DND-41 (cell line): ENCODE measurements at regions not wholly inside any gene's neighbourhood (a gene's known extent, or its start where the extent isn't known, plus 50 kb on each side); places are given as distances from the start of the nearest gene placed in this dataset.

Experiments
- ATAC-seq: fragments of 200-7000 bp; cut with Tn5 transposase; 3 replicates; pipeline ENCODE4 v1.9.1; 2021; ENCODE audit warnings: low read depth; ENCODE audit not compliant: insufficient read depth
- DNase-seq: peaks from one replicate; pipeline ENCODE4 v3.0.0-alpha.2; 2020
- H2AFZ ChIP-seq: 2 replicates; pipeline ENCODE4 v1.6.0; 2012; ENCODE audit warnings: low read depth, low read length
- H3K27ac ChIP-seq: 2 replicates; pipeline ENCODE4 v1.5.1; 2012; ENCODE audit warnings: low read length, inconsistent platforms
- H3K27me3 ChIP-seq: fragments of 200-600 bp; sonication (generic); 2 replicates; pipeline ENCODE4 v1.6.0; 2012; ENCODE audit warnings: low read length, mild to moderate bottlenecking, inconsistent platforms; ENCODE audit not compliant: insufficient read depth, poor library complexity
- H3K36me3 ChIP-seq: 2 replicates; pipeline ENCODE4 v1.5.1; 2012; ENCODE audit warnings: low read length, inconsistent platforms; ENCODE audit not compliant: insufficient read depth
- H3K4me1 ChIP-seq: 2 replicates; pipeline ENCODE4 v1.5.1; 2012; ENCODE audit warnings: mild to moderate bottlenecking, low read length; ENCODE audit not compliant: insufficient read depth
- H3K4me2 ChIP-seq: 2 replicates; pipeline ENCODE4 v1.6.0; 2012; ENCODE audit warnings: mild to moderate bottlenecking, moderate library complexity, low read length, inconsistent platforms; ENCODE audit not compliant: insufficient read depth
- H3K4me3 ChIP-seq, 2 experiments: fragments of 200-600 bp in 1 of 2; shearing (Covaris generic) in 1 of 2; 2 replicates each; pipeline ENCODE4 v1.5.1; 2012 to 2016; ENCODE audit warnings: inconsistent platforms in 2 of 2, low read length in 2 of 2, mild to moderate bottlenecking in 2 of 2, low read depth in 1 of 2, moderate library complexity in 1 of 2
- H3K79me2 ChIP-seq: 2 replicates; pipeline ENCODE4 v1.6.0; 2012; ENCODE audit warnings: low read length, inconsistent platforms; ENCODE audit not compliant: insufficient read depth
- H3K9ac ChIP-seq: 2 replicates; pipeline ENCODE4 v1.6.0; 2012; ENCODE audit warnings: low read depth, mild to moderate bottlenecking, inconsistent platforms, low read length, moderate library complexity
- H3K9me3 ChIP-seq: 2 replicates; pipeline ENCODE4 v1.5.1; 2012; ENCODE audit warnings: low read length, moderate library complexity, mild to moderate bottlenecking, inconsistent platforms; ENCODE audit not compliant: insufficient read depth, severe bottlenecking
- H4K20me1 ChIP-seq: 2 replicates; pipeline ENCODE4 v1.6.0; 2012; ENCODE audit warnings: low read length; ENCODE audit not compliant: insufficient read depth
- CTCF ChIP-seq: IDR thresholded peaks from 2 replicates; pipeline ENCODE4 v1.5.1; 2012; ENCODE audit warnings: borderline replicate concordance, low read length, moderate library complexity, mild to moderate bottlenecking; ENCODE audit not compliant: poor library complexity, severe bottlenecking; ENCODE audit errors: extremely low read depth
- EZH2 ChIP-seq: IDR thresholded peaks from 3 replicates; pipeline ENCODE4 v1.6.1; 2012; ENCODE audit warnings: borderline replicate concordance, low read depth, mild to moderate bottlenecking, moderate library complexity, low read length, inconsistent platforms; ENCODE audit not compliant: severe bottlenecking

- Histone ChIP-seq H3K79me2 (no peaks in the 10 kb centered on the region), H4K20me1 (no peaks in the 10 kb centered on the region), H3K9me3 (no peaks in the 10 kb centered on the region), H3K4me1 (peaks cover 12% of the 10 kb centered on the region), H3K4me3 (no peak overlapping the region), H3K36me3 (no peaks in the 10 kb centered on the region), H3K9ac (no peak overlapping the region), H3K27ac (no peak overlapping the region), H3K27me3 (no peaks in the 10 kb centered on the region), H2AFZ (no peak overlapping the region), H3K4me2 (no peak overlapping the region)
- TF ChIP-seq EZH2: no peak
- no peak for TF ChIP-seq CTCF
- ATAC-seq: no peak
- no peak for DNase-seq
Observed at GRCh38 chr21:43281661-43282357, 113.0 kb downstream of the CRYAA start.

GRCh38 chr21:43280949-43281633, 112.3 kb downstream of the CRYAA start:
- H4K20me1 ChIP-seq: no peaks in the 10 kb centered on the region
- H3K9ac ChIP-seq: no peak overlapping the region
- ATAC-seq (peak; percentile 45; the same call in 2 of the 3 replicates), DNase-seq (no peak)
- H3K36me3 ChIP-seq: no peaks in the 10 kb centered on the region
- H3K4me3 ChIP-seq: no peak overlapping the region
- no peak overlapping the region for H3K27ac ChIP-seq
- TF ChIP-seq CTCF (no peak), EZH2 (no peak)
- no peak overlapping the region for H3K4me2 ChIP-seq
- H3K27me3 ChIP-seq: no peaks in the 10 kb centered on the region
- H3K79me2 ChIP-seq: no peaks in the 10 kb centered on the region
- H2AFZ ChIP-seq: no peak overlapping the region
- peaks cover 5% of the 10 kb centered on the region for H3K4me1 ChIP-seq
- H3K9me3 ChIP-seq: no peaks in the 10 kb centered on the region

GRCh38 chr21:43279578-43279894, 110.7 kb downstream of the CRYAA start:
- Histone ChIP-seq H3K4me1 (no peaks in the 10 kb centered on the region), H3K36me3 (no peaks in the 10 kb centered on the region), H4K20me1 (no peaks in the 10 kb centered on the region; the same call in 1 of the 2 replicates), H3K27me3 (no peaks in the 10 kb centered on the region), H3K9ac (no peak overlapping the region), H2AFZ (no peak overlapping the region), H3K4me2 (no peak overlapping the region), H3K79me2 (no peaks in the 10 kb centered on the region), H3K4me3 (no peak overlapping the region), H3K27ac (no peak overlapping the region), H3K9me3 (no peaks in the 10 kb centered on the region)
- ATAC-seq: no peak
- DNase-seq: no peak
- TF ChIP-seq EZH2 (no peak), CTCF (no peak)
